GM19324 (cell line): ENCODE measurements at regions not wholly inside any gene's neighbourhood (a gene's known extent, or its start where the extent isn't known, plus 50 kb on each side); places are given as distances from the start of the nearest gene placed in this dataset.
"Not testable (repeated sequence)": the region's sequence is repeated elsewhere in the genome, so short reads cannot be mapped to it uniquely, and the experiment has no call there.

Experiments used
- ATAC-seq: cut with Tn5 transposase; IDR thresholded peaks from one replicate; pipeline ENCODE4 v1.9.1; 2021; ENCODE audit warnings: mild to moderate bottlenecking, moderate library complexity; ENCODE audit not compliant: unreplicated experiment, low FRiP score

DNA sequence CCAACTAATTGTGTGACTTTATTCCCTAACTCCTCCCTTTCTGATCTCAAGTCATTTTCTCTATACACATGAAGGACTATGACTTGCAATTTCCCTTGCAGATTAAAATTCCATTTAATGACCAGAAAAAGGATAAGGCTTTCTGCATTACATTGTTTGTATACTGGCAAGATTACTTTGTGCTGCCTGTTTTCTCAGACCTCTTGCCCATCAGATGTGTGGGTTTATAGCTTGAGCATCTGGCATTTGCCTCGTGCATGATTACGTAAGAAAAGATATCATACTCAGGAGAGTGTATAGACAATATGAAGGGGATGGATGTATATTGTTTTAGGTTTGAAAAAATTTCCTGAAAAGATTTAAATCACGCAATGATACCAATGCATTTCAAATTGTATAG, 593.8 kb upstream of the SLIT2 start:
- ATAC-seq, result no peak

DNA sequence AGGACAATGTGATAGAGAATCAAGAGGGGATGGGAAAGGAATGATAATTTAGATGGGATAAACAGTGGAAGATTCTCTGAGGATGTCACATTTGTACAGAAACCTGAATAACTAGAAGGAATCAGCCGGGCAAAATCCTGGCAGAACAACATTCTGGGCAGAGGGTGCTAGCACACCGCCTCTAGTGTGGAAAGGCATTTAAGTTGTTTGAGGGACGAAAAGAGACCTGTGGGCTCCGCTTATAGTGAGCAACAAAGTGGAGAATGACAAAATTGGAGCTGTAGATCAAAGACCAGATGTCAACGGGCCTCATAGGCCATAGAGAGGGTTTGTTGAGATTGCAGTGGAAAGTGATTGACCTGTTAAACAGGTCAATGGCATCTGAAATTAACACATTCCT, 596.0 kb upstream of the SLIT2 start:
- no peak for ATAC-seq

DNA sequence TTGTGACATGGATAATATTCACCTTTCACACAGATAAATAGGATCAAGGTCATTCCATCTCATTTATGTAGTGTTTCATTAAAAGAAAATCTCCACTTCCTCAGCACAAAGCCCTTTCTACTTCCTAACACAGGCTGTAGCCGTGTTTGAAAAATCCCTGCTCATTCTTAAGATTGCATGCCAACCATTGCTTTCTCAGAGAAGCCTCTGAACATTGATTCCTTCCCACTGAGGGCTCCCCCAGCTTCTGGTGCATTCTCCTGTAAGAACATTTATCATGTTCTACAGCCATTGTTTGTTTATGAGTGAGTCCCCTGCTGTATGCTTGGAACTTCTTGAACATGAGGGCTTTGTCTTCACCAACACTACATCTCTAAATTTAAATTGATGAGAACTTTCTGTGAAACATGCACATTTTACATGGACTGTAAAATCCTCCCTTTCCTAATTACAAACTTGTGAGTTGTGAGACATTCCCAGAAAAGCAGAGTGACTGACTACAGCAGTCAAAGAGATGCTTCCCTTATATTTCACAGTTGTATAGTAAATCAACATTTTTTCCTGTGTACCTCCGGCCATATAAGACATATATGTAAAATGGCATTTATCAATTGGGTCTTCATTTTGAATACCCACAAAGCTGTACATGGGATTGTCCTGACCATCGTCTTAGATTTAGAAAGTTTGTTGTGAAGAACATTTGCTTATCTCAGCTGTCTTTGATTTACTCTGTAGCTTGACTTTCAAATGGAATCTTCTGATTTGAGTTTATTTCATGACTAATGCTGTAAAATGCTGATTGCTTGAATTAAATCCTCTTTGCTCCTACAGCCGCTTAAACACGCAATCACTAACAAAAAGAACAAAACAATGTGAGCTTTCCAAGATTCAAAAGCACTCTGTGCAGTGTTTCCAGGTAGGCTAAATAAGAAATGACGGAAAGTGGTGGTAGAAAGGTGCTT, 600.5 kb upstream of the SLIT2 start:
- ATAC-seq, result no peak

DNA sequence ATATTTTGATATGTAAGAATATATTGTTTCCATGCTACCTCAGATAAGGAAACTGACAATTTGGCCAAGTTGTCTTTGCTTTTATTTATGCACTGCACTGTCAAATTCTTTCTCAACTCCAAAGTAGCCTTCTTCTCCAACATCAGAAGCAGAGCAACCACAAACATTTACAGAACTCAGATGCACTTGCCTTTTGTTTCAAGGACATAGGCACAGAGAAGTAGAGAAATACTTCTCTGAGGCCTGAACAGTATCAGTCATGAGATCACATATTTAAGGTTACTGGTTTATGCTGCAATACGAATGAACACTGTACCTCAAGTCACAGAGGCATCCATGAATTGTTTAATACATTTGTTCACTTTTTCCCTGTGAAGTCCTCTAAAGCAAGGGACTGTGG, 606.1 kb upstream of the SLIT2 start:
- no peak for ATAC-seq

DNA sequence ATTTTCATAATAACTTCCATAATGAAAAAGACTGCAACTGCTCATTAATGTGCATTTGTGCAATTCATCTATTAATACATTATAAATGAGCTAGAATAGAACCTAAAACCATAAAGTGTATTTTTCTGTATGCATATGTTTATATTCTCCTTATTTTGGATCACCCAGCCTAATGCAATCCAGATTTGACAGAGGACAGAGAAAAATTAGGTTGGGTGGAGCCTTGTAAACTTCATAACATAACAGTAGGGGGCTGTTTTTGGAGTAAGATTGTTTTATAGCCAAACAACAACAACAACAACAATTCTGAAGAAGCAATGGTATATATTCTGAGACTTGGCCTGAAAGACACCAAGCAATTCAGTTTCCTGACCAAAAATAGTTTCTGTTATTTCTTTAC, 615.3 kb upstream of the SLIT2 start:
- ATAC-seq, result no peak

DNA sequence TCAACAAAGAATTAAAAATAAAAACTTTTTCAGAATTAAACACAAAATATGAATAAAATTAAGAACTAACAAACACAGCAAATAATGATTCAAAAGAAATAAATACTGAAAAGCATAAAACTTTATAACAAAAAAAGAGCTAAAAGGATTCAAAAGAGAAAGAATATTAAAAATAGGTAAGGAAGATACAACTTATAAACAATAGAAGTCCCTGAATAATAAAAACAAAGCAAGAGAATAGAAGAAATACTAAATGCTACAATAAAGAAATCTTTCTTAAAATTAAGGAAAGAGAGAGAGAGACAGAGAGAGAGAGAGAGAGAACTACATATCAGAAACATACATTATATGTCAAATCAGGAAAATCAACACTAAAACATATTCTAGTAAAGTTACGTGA, 619.9 kb upstream of the SLIT2 start:
- ATAC-seq, result no peak

DNA sequence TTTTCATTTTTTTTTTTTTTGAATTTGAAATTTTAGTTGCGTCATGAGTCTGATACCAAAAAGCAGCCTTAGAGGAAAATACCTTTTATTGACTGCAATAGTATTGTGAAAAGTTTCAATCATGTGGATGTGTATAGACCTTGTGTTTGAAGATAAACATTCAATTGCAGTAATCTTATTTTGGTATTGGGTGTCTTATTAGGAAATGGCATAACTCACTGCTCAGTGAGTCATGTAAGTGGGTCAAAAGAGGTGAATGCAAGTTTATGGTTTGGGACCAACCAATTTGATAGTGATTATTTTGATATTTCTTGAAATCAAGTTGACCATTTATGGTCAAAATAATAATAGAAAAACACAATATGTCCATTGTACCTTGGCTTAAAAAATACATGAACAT, 627.8 kb upstream of the SLIT2 start:
- ATAC-seq, result no peak

DNA sequence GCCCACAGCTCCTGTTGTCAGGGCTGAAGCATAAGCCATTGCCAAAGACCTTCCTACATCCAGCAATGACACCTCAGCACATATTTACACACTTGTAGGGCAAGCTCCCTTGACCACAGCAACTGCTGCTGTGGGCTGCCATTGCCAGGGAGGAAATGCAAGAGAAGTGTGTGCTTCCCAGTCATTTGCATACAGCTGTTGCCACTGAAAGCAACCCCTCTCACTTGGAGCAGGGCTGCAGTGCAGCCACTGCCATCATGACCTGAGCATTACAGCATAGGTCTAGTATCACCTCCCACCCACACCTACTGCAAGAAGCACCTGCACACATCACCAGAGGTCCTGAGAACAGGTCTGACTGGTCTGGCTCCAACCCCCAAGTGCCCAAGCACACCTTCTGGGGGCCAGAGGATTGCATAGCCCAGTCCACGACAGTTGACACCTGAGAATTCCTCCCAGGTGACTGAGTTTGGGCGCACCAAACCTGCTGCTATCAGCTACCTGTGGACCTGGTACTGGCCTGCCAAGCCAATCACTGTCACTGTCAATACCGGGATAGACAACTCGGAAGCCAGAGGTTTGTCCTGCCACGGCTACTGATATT, 636.5 kb upstream of the SLIT2 start:
- no peak for ATAC-seq

DNA sequence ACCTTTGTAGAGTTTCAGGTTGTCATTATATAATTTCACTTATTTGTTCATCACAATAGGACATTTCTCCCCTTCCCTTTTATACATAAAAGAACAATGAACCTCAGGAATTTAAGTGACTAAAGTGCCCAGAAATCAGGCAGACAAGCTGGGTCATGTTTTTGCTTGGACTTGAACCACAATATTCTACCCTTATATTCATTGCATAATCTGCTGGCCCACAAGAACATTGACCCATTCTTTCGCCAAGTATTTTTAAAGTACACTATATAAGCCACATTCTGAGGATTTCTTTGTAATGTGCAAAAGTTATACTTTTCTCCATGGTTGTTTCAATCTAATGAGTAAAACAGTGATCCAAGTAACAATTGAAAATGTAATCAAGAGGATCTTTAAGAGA, 637.5 kb upstream of the SLIT2 start:
- ATAC-seq, result no peak

DNA sequence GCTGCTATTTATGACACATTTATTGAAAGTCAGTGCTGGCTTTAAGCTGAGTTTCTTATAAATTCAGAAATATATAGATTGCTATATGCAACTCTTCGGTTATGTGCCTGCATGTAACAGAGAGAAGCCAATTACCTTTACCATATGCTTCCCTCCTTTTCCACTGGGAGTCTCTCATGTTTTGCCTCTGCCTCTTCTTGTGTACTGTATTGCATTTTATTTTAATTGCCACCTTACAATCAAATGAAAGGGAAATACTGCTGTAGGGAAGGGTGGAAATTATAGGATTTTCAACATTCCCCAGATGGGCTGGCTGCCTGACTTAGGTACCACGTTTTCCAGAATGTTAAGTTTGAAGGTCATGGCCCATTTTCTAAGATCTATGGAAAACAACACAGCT, 655.4 kb upstream of the SLIT2 start:
- ATAC-seq, result no peak

DNA sequence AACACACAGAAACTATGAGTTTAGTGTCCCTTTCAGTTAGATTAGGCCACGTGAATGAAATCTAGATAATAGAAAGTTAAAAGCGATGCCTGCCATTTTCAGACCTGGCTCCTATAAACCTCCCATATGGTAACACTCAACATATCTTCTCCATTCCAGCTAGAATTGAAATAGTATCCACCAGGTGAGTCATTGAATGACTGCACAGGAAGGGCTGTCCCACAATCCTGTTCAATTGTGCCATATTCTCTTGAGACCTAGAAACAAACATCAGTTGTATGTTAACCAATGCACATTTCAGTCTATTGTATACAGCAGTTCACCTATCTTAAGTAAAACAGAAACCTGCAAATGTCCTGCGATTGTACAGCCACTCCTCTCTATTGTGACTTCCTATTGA, 659.3 kb upstream of the SLIT2 start:
- no peak for ATAC-seq

DNA sequence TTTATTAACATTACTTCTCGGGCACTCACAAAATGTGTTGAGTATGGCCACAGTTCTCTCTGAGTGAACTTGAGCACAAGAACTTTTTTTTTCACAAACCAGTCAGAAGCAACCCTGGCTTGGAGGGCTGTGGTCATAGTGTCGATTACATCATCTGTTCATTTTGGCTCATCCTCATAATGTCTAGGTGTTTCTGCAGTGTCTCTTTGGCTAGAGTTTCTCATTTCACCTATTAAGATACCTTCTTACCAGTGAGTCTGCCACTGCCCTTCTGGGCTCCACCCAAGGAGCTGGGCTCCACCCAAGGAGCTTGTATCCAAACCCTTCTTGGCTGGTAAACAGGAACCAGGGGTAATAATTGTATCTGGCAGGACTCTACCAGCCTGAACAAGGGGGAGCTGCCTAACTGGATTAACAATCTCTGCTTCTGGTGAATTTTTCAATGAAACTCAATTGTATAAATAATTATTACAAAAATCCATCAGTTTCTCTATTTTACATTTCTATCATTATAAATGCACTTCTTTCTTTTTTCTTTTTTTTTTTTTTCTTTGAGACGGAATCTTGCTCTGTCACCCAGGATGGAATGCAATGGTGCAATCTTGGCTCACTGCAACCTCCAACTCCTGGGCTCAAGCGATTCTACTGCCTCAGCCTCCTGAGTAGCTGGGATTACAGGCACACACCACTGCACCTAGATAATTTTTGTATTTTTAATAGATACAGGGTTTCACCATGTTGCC, 667.7 kb upstream of the SLIT2 start:
- ATAC-seq, result no peak

DNA sequence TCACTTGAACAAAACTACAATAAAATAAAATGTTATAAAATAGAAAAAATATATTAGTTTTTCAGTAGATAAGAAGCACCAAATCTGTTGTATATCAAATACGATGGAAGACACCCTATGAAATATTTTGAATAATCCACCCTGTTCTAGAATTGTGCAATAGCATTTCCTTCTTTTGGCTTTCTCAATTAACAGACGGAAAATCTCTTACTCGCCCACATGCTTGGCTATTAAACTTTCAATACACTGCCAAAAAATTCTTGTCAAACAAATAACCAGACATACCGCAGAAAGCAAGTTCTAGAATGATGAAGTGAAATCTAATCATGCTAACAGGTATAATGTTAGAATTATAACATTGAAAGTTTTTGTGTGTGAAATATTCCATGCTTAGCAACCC, 671.6 kb upstream of the SLIT2 start:
- ATAC-seq, result no peak

DNA sequence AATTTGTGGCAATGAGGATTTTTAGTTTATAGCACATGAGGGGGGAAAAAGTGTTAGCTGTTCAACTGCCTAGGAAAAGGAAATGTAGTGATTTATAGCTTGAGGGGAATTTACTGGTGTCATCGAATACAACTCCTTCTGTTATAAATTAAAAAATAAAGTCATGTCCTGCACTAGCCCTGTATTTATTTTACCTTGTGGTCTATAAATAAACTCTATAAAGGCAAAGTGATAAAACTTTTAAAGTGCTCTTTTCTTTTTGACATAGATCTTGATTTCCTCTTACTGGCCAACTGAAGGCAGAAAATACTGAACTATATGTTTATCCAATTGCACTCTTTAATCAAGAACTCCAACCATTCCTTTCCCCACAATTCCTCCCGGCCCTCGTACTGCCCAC, 672.1 kb upstream of the SLIT2 start:
- no peak for ATAC-seq

DNA sequence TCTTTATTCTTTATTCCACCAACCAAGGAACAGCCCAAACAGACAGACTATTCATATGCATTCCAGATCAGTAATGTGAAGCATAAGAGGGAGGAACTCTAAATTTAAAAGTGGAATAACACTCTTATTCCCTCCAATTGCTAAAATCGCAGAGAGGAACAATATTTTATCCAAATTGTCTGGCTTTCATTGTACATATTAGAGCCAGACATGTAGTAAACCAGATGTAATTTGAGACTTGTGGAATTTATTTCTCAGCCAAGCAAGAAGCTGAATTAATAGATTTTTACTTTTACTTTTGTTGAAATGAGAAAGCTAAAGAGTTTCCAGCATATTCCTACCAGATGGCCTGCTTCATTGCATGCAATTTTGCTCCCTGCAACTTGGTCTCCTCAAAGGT, 674.6 kb upstream of the SLIT2 start:
- ATAC-seq, result no peak

DNA sequence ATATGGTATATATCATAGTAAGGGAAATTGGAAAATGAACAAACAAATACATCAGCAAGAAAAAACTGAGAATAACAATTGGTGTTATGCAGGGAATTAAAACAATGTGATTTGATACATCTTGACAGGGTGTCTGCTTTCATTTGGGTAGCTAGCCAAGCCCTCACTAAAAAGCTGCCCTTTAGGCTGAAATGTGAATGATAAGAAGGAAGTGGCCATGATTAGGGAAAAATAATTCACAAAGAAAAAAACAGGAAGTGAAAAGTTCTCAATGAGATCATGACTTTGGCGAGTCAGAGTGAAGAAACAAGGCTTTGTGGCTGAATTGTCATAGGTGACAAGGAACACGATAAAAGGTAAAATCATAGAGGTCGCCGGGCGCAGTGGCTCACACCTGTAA, 675.8 kb upstream of the SLIT2 start:
- no peak for ATAC-seq

DNA sequence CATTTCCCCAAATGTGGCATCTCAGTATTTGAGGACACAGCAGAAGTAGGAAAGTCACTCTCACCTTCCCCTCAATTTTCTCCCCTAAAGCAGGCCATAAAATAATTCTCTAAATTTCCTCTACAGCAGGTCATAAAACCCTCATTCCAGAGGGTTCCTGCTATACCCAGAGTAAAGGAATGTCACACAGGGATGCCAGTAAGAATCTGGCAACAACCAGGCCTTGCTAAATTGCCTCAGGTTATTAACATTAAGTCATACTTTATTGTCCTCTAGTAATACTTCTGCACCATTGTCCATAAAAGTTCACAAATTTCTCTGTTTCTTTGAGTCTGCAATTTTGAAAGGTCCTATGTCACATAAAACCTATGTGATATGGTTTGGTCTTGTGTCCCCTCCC, 685.7 kb upstream of the SLIT2 start:
- ATAC-seq, result no peak

DNA sequence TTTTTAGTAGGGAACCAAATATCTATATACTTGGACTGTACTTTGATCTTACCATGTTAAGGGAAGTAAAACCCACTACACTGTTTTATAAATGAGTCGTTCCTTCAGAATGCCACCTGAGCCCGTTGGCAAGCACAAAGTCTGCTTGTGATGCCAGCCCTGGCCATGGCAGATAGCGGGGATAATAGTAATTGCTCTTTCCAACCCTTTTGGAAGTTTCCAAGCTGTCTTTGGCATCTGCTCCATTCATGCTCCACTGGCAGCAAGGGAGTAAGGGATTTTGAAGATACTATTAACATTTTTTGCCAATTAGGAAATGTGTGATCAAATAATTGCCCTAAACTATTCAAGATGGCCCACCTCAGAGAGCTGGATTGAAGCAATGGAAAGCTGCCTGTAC, 689.2 kb upstream of the SLIT2 start:
- ATAC-seq, result no peak

DNA sequence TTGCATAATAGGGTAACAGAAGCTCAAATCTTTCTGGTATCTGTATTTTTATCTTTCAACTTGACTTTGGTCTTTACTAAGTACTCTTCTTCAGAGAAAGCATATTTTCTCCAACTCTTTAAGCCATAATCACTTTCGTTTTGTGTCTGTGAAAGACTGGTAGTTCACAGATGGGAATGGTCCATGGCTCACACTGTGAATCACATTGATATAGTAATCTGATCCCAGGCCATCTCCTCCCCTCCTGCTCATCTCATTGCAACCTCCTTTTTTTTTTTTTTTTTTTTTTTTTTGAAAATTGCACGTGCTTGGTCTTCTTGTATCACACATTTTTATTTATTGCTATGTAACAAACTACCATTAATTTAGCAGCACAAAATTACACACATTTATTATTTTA, 694.5 kb upstream of the SLIT2 start:
- no peak for ATAC-seq

DNA sequence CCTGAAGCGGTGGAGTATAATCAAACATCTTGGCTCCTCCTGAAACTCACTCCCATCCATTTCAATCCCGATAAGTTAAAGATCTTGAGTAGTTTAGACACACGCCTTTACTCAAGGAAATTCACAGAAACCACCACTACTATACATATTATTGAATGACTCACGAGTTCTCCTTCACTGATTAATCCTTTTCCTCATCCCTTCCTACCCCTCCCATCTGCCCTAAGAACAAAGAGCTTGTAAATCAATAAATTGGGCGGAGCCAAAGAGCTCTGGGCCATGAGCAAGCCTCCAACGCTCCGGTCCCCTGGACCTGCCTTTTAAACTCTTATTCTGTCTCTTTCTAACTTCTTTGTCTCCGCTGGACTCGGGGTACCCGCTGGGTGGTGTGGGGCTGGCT, 695.4 kb upstream of the SLIT2 start:
- ATAC-seq, result not testable (repeated sequence)

DNA sequence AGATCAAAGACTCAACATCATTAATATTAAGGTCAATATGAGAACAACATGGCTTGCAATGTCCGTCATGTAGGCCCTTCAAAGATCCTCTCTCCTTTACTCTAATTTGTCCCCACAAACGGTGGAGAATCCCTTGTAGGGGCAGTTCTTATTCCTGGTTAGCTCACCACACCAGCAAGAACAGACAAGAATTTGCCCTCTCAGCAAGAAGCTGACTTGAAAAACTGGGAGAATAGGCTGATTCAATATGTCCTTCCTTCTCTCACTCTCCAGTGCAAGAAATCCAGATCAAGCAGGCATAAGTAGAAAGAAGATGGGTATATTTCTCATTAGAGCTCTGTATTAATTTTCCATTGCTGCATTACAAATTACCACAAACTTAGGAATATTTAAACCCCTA, 704.2 kb upstream of the SLIT2 start:
- ATAC-seq, result no peak
